Left colon (tissue), 2 donors: ENCODE measurements at regions not wholly inside any gene's neighbourhood (a gene's known extent, or its start where the extent isn't known, plus 50 kb on each side); places are given as distances from the start of the nearest gene placed in this dataset.

Experiments
- ATAC-seq: fragments of 200-7000 bp; cut with Tn5 transposase; one replicate; pipeline ENCODE4 v1.9.1; 2020; ENCODE audit warnings: mild to moderate bottlenecking, moderate library complexity
- DNase-seq, 2 donors: peaks; one replicate each; pipeline ENCODE4 v3.0.0-alpha.2; 2020
- intact Hi-C, 2 donors: fragments of 100-400 bp; cut with DNase I in 1 of 2; cut with micrococcal nuclease in 1 of 2; formaldehyde crosslinking; loops; one replicate each; pipeline versions ENCODE4 v1.11.2 to v1.14.0; 2022; cut with DNase I, micrococcal nuclease
- donor health status: DM: no; HTN: no; CAD: no.
- donor health status: DM: yes; HTN: yes; CAD: no.

DNA sequence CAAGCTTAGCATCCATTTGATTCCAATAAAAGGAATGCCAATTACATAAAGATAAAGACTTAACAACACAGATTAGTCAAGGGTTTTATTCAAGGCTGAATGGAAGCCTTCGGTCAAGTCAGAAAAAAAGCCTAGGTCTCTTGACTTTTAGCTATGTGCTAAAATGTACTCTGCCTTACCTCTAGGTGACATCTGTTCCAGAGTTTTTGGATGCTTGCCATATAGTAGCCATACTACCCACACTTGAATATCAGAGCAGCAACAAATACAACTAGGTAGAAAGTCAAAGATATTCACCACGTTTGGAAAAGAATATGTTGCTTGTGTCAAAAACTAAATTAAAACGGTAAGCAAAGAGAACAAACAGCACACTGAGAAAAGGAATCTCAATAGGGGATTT, 484.7 kb downstream of the ELAVL2 start:
- intact Hi-C loops, result no loop called here
- ATAC-seq, result no peak
- DNase-seq, result no peak

DNA sequence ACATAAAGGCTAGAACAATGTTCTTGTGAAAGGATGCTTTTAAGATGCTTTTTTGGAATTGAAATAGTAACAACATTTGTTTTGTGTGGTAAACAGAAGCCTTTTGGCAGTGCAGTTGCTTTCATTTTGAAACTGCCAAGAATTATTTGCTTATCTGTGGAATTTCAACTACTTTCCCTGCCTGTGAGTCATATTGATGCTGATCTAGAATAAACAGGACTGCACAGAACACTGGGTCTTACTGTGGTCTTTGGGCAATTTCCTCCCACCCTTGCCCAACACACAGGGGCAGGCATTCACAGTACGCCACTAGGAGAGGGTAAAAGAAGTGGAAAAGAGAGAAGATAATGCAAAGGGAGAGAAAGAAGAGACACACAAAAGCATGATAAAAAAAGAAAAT, 483.7 kb downstream of the ELAVL2 start:
- no peak for ATAC-seq
- intact Hi-C loops, result no loop called here
- no peak for DNase-seq

DNA sequence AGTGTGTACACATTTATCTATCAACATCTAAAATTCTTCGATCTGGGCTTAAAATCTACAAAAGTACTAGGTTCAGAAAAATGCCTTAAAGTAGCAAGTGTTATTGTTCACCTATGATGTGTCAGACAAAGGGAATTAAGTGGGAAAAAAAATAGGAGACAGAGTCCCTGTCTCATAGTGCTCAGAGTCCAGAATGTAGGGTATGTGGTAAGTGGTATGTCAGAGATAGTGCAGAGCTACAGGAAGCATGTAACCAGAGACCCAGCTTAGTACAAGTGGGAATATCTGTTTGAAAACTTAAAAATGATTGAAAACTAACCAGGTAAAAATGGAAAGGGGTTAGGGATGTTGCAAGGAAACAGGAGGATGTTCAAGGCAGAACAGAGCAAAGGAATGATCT, 482.8 kb downstream of the ELAVL2 start:
- intact Hi-C loops, result no loop called here
- no peak for ATAC-seq
- DNase-seq, result no peak

DNA sequence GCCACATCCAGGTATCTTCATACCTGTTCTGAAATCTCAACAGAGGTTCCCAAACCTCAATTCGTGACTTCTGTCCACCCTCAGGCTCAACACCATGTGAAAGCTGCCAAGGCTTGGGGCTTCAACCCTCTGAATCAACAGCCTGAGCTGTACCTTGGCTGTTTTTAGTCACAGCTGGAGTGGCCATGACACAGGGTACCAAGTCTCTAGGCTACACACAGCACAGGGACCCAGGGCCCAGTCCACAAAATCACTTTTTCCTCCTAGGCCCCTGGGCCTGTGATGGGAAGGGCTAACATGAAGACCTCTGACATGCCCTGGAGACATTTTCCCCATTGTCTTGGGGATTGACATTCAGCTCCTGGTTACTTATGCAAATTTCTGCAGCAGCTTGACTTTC, 464.9 kb downstream of the ELAVL2 start:
- ATAC-seq, result no peak
- intact Hi-C loops, result no loop called here

DNA sequence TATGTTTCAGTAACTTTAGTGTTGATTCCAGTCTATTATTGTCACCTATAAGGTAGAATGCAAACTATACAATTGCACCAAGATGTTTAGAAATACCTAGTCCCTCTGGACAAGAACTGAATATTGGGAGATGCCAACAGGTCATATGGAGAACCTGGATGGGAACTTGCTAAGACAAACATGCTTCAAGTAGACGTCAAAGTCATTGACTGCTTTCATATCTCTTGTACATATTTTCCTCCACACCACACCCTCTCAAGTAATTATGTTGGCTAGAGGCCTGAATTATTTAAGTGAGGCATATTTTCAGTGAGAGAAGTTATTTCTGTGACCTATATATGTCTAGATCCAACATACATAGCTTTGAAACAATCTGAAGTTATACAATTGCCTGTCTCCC, 453.3 kb downstream of the ELAVL2 start:
- ATAC-seq (no peak), DNase-seq (no peak)
- intact Hi-C loops, result no loop called here

More for the DNA sequence above, 464.9 kb downstream of the ELAVL2 start:
- no peak for DNase-seq

DNA sequence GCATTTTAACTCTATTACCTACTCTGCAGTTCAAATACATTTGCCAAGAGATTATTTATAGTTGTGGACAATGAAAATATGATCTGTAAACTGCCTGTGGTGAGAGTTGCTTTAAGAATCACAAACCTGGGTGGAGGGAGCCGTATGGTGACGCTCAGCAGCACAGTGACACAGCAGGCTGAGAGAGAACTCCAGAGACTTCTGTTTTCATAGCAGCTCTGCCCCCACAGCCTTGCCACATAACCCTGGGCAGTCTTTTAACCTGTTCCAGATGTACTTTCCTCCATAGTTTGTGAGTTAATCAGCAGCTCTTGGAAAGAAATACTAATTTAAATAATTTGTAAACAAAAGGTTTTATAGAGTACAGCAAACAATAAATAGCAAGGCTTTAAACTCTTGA, 450.5 kb downstream of the ELAVL2 start:
- intact Hi-C loops, result no loop called here
- DNase-seq (no peak), ATAC-seq (no peak)

DNA sequence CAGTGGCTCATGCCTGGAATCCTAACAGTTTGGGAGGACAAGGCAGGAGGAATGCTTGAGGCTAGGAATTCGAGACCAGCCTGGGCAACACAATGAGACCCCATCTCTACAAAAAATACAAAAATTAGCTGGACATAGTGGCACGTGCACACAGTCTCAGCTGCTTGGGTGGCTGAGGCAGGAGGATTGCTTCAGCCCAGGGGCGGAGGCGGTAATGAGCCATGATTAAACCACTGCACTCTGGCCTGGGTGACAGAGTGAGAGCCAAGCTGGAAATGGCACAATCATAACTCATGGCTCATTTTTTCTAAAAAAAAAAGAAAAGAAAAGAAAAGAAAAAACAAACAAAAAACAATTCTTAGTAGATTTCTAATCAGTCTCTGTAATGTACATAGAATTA, 446.2 kb downstream of the ELAVL2 start:
- intact Hi-C loops, result no loop called here
- DNase-seq (peak in 1 of 2 donors; percentile 43), ATAC-seq (peak; percentile 100)

DNA sequence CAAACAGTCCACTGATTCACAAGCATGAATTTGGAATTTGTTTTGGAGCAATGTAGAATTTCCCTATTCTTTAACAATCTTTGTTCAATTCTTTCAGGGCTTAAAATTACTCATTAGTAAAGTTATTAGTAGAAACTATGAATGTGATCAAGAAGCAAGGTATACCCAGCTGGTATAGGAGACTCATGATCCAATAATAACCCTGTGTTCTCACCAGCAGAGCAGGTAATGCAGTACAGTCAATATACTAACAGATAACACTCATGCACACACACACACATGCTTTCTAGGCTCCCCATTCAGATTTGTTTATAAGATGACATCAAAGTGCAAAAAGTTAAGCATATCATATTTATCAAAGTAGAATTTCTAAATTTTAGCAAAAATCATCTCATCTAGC, 445.2 kb downstream of the ELAVL2 start:
- ATAC-seq, result no peak
- intact Hi-C loops, result no loop called here
- no peak for DNase-seq

DNA sequence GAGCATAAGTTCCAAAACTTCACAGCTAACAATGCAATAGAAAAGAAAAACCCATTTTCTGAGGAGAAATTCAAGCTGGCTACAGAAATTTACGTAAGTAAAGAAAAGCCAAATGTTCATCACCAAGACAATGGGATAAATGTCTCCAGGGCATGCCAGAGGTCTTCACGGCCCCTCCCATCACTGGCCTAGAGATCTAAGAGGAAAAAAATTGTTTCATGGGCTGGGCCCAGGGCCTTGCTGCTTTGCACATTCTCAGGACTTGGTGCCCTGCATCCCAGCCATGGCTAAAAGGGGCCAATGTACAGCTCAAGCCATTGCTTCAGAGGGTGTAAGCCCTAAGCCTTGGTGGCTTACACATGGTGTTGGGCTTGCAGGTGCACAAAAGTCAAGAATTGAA, 443.6 kb downstream of the ELAVL2 start:
- no peak for ATAC-seq
- intact Hi-C loops, result no loop called here
- no peak for DNase-seq

DNA sequence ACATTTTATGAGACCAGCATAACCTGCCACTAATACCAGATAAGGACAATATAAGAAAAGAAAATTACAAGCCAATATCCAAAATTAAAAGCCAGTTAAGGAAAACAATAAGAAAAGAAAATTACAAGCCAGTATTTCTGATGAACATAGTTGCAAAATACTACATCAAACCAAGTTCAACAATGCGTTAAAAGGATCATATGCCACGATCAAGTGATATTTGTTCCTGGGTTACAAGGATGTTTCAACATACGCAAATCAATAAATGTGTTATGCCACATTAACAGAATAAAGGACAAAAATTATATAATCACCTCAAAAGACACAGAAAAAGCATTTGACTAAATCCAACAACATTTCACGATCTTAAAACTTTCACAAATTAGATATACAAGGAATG, 431.9 kb downstream of the ELAVL2 start:
- intact Hi-C loops, result no loop called here
- DNase-seq (no peak), ATAC-seq (no peak)

DNA sequence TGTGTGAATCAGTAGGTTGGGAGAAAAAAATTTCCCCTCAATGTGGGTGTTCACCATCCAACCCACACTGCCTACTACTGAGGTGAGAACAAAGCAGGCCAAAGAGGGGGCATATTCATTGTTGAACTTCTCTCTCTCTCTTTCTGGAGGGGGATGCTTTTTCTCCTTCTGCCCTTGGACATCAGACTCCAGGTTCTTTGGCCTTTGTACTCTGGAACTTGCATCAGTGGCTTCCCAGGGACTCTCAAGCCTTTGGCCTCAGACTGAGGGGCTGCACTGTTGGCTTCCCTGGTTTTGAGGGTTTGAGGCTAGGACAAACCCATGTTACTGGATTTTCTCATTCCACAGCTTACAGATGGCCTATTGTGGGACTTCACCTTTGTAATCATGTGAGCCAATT, 417.2 kb downstream of the ELAVL2 start:
- no peak for DNase-seq
- ATAC-seq, result no peak
- intact Hi-C loops, result no loop called here

DNA sequence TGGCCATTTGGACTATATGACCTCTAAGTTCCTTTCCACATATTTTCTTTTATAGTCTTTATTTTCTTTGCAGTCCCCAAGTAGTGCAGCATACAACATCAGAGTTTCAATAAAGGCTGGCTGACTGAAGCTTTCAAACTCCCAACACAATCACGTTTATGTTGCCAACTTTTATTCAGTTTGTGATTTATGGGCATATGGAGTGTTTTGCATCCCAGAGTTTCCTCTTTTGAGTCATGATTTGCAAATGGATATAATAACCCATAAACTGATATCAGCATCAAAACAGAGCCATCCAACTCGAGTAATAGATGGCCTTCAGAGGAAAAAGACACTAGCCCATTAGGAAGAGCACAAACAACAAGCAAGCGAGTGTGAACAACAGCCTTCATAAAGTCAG, 414.0 kb downstream of the ELAVL2 start:
- intact Hi-C loops, result no loop called here
- ATAC-seq, result no peak
- no peak for DNase-seq

DNA sequence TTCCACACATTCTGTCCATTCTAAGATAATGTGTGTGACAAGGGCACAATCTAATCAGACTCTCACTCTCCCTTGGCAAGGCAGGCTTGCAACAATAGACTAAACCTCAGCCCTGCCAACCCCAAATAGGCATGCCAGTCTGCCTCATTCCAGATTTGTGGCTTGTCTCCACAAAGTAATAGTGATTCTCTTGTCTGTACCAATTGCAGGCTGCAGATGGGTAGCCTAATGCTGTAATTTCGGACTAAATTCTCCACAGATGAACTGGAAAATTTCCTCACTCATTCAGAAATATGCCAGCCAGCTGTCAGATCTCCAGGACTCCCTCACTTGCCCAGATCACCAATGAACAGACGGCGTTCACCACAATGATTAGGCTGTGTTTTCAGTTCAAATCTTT, 413.6 kb downstream of the ELAVL2 start:
- intact Hi-C loops, result no loop called here
- no peak for DNase-seq
- no peak for ATAC-seq

DNA sequence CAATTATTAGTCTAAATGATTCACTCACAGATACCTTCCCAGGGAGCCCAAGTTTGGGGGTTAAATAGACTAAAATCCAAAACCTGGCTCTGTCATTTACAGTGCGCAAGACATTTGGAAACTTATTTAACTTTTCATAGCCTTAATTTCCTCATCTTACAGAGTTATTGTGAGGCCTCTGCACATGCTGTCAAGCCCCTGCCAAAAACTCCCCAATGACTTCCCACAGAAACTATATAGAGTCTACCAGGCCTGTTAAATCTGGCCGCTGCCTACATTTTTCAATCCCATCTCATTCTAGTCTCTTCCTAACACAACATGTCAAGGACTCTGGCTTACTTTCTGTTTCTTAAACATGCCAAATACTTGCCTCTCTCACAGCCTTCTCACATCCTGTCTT, 412.5 kb downstream of the ELAVL2 start:
- intact Hi-C loops, result no loop called here
- no peak for ATAC-seq
- no peak for DNase-seq

DNA sequence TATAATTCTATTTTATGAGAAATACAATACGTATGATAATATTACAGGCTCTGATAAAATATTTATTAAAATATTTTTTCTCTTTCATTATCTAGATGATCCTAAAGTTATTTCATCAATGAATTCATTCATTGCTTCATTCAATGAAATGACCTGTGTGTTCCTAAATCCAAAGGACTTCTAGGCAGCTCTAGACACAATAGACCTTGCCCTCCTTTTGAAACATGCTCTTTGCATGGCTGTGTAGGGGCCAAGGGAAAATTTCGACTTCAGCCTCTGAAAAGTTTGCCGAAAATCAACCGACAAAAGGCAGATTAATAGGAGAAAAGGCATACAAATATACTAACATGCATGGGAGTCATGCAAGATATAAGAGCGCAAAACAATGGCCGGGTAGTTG, 402.0 kb downstream of the ELAVL2 start:
- intact Hi-C loops, result no loop called here
- ATAC-seq (no peak), DNase-seq (no peak)

DNA sequence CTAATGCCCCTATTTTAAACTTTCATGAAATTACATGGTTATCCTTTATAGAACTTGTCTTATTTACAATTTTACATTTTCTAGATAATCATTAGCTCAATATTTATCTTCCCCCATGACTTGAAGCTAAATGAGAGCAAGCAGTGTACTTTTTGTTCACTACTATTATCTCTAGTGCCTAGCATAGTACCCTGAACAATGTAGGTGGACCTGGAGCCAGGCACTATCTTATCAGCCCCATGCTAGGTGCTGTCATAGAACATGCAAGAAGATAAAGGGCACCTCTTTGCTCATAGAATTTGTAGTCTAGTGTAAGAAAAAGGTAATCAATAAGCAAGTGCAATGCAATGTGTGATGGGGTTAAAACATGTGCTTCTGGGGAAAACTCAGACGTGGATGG, 399.9 kb downstream of the ELAVL2 start:
- DNase-seq (no peak), ATAC-seq (no peak)
- intact Hi-C loops, result no loop called here

DNA sequence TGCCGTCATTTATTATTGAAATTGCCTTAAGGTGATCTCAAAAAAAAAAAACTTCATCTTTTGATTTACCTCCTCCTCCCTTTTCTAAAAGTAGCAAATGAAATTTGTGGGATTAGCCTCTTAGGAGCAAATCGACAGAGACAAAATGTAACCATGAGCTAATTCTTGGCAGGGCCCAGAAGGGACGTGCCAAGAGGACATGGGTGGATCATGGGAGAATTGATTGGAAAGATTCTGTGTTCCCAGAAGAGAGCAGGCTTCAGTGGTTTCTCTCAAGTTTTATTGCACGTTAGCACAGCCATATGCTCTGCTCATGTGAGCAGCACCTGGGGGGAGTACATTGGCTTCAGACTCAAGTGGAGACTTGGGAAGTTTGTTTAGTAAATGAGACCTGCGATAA, 394.6 kb downstream of the ELAVL2 start:
- intact Hi-C loops, result no loop called here
- no peak for ATAC-seq
- no peak for DNase-seq

DNA sequence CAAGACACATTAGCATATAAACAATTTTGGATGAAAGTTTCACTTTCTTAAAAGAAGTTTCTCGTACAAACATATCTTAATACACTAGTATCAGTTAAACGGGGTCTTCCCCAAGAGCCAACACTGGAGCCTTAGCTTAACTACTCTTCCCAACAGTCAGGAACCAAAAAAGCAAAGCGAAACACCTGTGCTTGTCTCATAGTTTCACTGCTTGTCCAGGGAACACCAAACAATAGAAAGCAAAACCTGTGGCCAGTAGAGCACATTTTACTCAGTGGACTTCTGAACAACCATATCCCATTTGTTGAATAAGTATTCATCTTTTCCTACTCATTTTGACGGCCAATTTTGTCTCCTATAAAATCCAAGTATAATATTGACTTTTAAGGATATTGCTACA, 391.4 kb downstream of the ELAVL2 start:
- intact Hi-C loops, result no loop called here
- no peak for DNase-seq
- ATAC-seq, result no peak

DNA sequence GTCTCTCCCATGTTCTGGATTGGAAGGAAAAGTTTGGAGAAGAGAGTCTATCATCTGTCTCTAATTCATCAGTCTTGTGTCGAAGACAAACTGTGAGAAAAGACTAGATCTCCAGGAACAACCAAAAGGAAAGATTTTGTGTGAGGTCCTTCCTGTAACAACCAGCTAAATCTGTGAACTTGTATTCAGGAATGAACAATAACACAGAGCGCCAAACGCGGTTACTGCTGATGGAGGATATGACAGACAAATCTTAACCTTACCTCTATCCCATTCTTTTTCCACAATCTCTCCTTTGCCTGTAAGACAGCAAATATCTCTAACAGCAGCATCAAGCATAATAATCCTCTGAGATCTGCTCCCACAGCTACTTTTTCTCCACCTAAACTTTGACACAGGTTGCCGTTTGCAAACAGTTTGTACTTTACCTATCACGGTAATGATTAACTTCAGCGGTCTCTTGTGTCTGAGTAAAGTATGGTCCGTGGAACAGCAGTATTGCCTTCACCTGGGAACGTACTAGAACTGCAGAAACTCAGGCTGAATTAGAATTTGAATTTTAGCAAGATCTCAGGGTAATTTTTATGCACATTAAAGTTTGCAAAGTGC, 387.6 kb downstream of the ELAVL2 start:
- intact Hi-C loops, result no loop called here
- ATAC-seq, result peak; percentile 99
- DNase-seq, result peak in 1 of 2 donors; percentile 6

DNA sequence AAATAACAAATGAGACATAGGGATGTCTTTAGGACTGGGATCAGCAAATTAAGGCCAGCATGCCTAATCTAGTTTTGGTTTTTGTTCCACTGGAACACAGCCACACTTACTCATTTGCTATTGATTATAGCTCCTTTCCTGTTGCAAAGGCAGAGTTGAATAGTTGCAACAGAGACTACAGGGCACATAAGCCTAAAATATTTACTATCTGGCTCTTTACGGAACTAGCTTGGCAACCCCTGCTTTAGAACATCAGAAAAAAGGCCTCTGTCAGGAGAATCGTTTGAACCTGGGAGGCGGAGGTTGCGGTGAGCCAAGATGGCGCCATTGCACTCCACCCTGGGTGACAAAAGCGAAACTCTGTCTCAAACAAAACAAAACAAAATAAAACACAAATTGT, 384.8 kb downstream of the ELAVL2 start:
- intact Hi-C loops, result no loop called here
- no peak for DNase-seq
- no peak for ATAC-seq

DNA sequence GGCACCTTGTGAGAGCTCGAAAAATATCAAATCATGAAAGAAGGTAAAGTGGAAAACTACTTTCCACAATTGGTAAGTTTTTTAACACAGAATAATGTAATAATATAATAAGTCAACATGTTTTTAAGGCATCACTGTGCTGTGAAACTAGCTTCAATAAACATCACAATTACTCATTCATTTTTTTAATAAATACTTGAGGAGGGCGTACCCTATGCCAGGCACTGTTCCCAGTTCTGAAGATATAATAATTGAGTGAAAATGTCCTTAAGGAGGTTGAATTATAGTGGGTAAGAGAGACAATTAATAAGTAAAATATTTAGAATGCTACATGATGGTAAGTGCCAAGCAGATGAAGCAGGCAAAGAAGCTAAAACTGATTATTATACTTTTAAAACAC, 381.4 kb downstream of the ELAVL2 start:
- DNase-seq, result no peak
- intact Hi-C loops, result no loop called here

DNA sequence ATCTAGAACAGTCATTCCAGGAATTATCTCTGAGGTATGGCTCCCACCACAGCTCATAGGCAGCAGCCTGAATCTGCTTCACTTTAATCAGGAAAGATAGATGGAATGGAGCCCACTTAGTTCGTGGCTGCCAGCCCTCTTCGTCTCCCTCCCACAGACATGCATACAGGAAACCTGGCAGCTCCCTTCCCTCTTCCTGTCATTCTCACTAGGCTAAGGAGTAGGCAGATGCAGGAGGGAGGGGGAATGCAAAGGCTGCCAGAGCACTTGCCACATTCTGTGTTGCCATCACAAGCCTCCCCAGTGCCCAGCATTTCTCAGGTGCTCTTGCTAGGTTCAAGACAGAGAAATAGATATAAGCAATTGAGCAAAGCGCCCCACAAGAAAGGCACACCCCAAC, 378.9 kb downstream of the ELAVL2 start:
- DNase-seq (no peak), ATAC-seq (no peak)
- intact Hi-C loops, result no loop called here

More for the DNA sequence above, 381.4 kb downstream of the ELAVL2 start:
- ATAC-seq, result no peak
